GM12872 (cell line): ENCODE measurements at regions not wholly inside any gene's neighbourhood (a gene's known extent, or its start where the extent isn't known, plus 50 kb on each side); places are given as distances from the start of the nearest gene placed in this dataset.

Source experiments
- CTCF ChIP-seq: IDR thresholded peaks from 3 replicates; pipeline ENCODE4 v1.5.1; 2011; ENCODE audit warnings: low read depth, mild to moderate bottlenecking, low read length, moderate library complexity; ENCODE audit not compliant: insufficient read depth

GRCh38 chr4:129446074-129446473 lies 350.1 kb downstream of the C4orf33 start:
- TF ChIP-seq CTCF = no peak

- no peak for TF ChIP-seq CTCF
Measured at GRCh38 chr4:129453524-129454200, 357.7 kb downstream of the C4orf33 start.

- no peak for TF ChIP-seq CTCF
Measured at GRCh38 chr4:129455482-129455881, 359.5 kb downstream of the C4orf33 start.

- TF ChIP-seq CTCF = no peak
Measured at GRCh38 chr4:129468624-129469023, 372.7 kb downstream of the C4orf33 start.

GRCh38 chr4:129474698-129475097 lies 378.7 kb downstream of the C4orf33 start:
- TF ChIP-seq CTCF = no peak

GRCh38 chr4:129481107-129481506 lies 385.2 kb downstream of the C4orf33 start:
- no peak for TF ChIP-seq CTCF

GRCh38 chr4:129488427-129488826 lies 392.5 kb downstream of the C4orf33 start:
- no peak for TF ChIP-seq CTCF
